H1 (cell line): ENCODE measurements at regions not wholly inside any gene's neighbourhood (a gene's known extent, or its start where the extent isn't known, plus 50 kb on each side); places are given as distances from the start of the nearest gene placed in this dataset.

Source experiments
- CBX8 ChIP-seq: fragments of 300-800, 300-1000 bp; sonication (generic); IDR thresholded peaks from 2 replicates; pipeline ENCODE4 v1.7.1; 2016; ENCODE audit warnings: low read depth, low read length, borderline replicate concordance
- EGR1 ChIP-seq: IDR thresholded peaks from 2 replicates; pipeline ENCODE4 v1.6.1; 2011; ENCODE audit warnings: low read depth, low read length, borderline replicate concordance
- HDAC6 ChIP-seq: IDR thresholded peaks from one replicate; pipeline ENCODE4 v1.7.1; 2012; ENCODE audit warnings: low read depth, mild to moderate bottlenecking, inconsistent platforms, low read length, moderate library complexity
- JUND ChIP-seq: IDR thresholded peaks from 2 replicates; pipeline ENCODE4 v1.6.1; 2011; ENCODE audit warnings: mild to moderate bottlenecking, improper control_type of control experiment, low read length
- SIX5 ChIP-seq: IDR thresholded peaks from 2 replicates; pipeline ENCODE4 v1.6.1; 2011; ENCODE audit warnings: mild to moderate bottlenecking, low read depth, low read length
- SP2 ChIP-seq: IDR thresholded peaks from 2 replicates; pipeline ENCODE4 v1.6.1; 2012; ENCODE audit warnings: mild to moderate bottlenecking, low read length, inconsistent platforms

- TF ChIP-seq SP2 (no peak), JUND (no peak), SIX5 (no peak), CBX8 (no peak), HDAC6 (no peak), EGR1 (no peak)
Observed at GRCh38 chr11:70530629-70531185, 132.4 kb downstream of the CTTN start (continued).
